Spleen (tissue), 11 donors: ENCODE measurements at regions not wholly inside any gene's neighbourhood (a gene's known extent, or its start where the extent isn't known, plus 50 kb on each side); places are given as distances from the start of the nearest gene placed in this dataset.

Source experiments
- DNase-seq: peaks from one replicate; pipeline ENCODE4 v3.0.0-alpha.2; 2020
- H3K27ac ChIP-seq, 8 donors: fragments of 200-600 bp; sonication (generic) in 7 of 8; 1 replicate in 4 of 8; 2 replicates in 4 of 8; pipeline versions ENCODE4 v1.5.0 to v1.8.0; 2016 to 2021; ENCODE audit warnings: inconsistent platforms in 4 of 8, mild to moderate bottlenecking in 4 of 8, moderate library complexity in 1 of 8
- H3K27me3 ChIP-seq, 7 donors: fragments of 200-600 bp; sonication (generic) in 6 of 7; replicated peaks in 1 of 7; 1 replicate in 4 of 7; 2 replicates in 3 of 7; pipeline versions ENCODE4 v1.5.0 to v1.8.0; 2016 to 2021; ENCODE audit warnings: inconsistent platforms in 3 of 7, mild to moderate bottlenecking in 1 of 7
- H3K36me3 ChIP-seq, 6 donors: fragments of 200-600 bp; sonication (generic) in 5 of 6; 1 replicate in 4 of 6; 2 replicates in 2 of 6; pipeline versions ENCODE4 v1.5.0 to v1.8.0; 2016 to 2021; ENCODE audit warnings: inconsistent platforms in 2 of 6
- H3K4me1 ChIP-seq, 6 donors: fragments of 200-600 bp; sonication (generic) in 5 of 6; 1 replicate in 3 of 6; 2 replicates in 3 of 6; pipeline versions ENCODE4 v1.5.0 to v1.8.0; 2016 to 2021; ENCODE audit warnings: inconsistent platforms in 3 of 6
- H3K4me3 ChIP-seq, 8 donors: fragments of 200-600 bp; sonication (generic) in 7 of 8; 1 replicate in 4 of 8; 2 replicates in 4 of 8; pipeline versions ENCODE4 v1.5.0 to v1.8.0; 2016 to 2021; ENCODE audit warnings: inconsistent platforms in 4 of 8, mild to moderate bottlenecking in 4 of 8, moderate library complexity in 2 of 8
- H3K9me3 ChIP-seq, 8 donors: fragments of 200-600 bp; sonication (generic) in 7 of 8; 1 replicate in 4 of 8; 2 replicates in 4 of 8; pipeline versions ENCODE4 v1.5.0 to v1.8.0; 2016 to 2021; ENCODE audit warnings: inconsistent platforms in 4 of 8
- CTCF ChIP-seq, 11 experiments: fragments of 200-600 bp in 7 of 11; fragments of 450-650 bp in 4 of 11; sonication (generic) in 4 of 11; IDR thresholded peaks in 8 of 11; conservative IDR thresholded peaks in 3 of 11; 1 replicate in 7 of 11; 2 replicates in 4 of 11; pipeline versions ENCODE4 v1.4.0 to v1.8.0; 2016 to 2021; ENCODE audit warnings: antibody characterized with exemption in 11 of 11, inconsistent platforms in 4 of 11, mild to moderate bottlenecking in 1 of 11
- POLR2A ChIP-seq, 3 donors: fragments of 450-650 bp; IDR thresholded peaks; one replicate each; pipeline ENCODE4 v1.5.1; 2017; ENCODE audit warnings: antibody characterized with exemption in 3 of 3, mild to moderate bottlenecking in 1 of 3
- POLR2AphosphoS5 ChIP-seq, 3 donors: sonication (generic); formaldehyde crosslinking; IDR thresholded peaks; one replicate each; pipeline ENCODE4 v1.5.1; 2017; ENCODE audit warnings: antibody characterized with exemption in 3 of 3
- WGBS, 5 donors: extraction: QIAGEN DNeasy Blood & Tissue Kit in 3 of 5; methylation state at CpG; one replicate each; pipeline versions ENCODE4 v1.1.5 to v1.1.7; 2013 to 2018; 5-methylcytosine and 5-hydroxymethylcytosine counted together
- intact Hi-C: fragments of 100-400 bp; cut with DNase I; formaldehyde crosslinking; loops from one replicate; pipeline ENCODE4 v1.15.0; 2023; ENCODE audit warnings: low total_unique reads
- donor health status: healthy with polysubstance abuse.
- donor health status: DM: no; HTN: no; CAD: no; lungs with moderate emphysema.
- donor health status: DM: no; HTN: no; CAD: no.
- donor health status: Bipolar disorder and iron deficiency.
- donor health status: healthy.
- donor health status: DM: no; HTN: no; CAD: no.
- donor health status: DM: yes; HTN: yes; CAD: no.

DNA sequence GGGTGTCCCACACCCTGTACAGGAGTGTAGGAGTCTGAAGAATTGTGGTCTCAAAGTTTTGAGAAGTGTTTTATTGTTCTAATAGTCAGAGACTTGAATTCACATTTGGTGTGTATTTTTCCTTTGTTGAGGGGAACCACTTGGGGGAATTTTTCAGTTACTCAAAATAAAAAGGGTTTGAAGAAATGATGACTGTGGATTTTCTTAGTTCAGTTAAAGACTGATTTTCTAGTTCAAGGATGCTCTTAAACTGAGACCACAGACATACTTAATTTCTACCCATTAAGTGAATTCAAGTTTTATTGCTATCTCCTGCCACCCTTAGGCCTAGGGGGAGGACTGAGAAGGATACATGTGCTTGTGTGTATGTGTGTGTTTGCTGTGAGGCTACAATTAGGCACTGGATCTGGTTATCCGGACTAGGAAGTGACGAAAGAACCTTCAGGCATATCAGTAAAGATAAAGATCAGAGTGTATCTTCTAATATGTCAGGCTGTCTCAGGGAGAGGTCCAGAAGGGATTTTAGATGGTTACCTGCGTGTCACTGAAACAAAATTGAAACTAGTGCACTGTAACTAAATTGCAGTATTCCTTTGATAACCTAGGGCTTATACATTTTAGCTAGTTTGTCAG lies 234.9 kb upstream of the DACH1 start:
- no peaks in the 10 kb centered on the region for H3K4me1 ChIP-seq
- TF ChIP-seq POLR2AphosphoS5 (IDR thresholded peaks at IDR 0.05), result no peak
- TF ChIP-seq CTCF (IDR thresholded peaks at IDR 0.05 in 8 of 11, conservative IDR thresholded peaks at IDR 0.05 in 3 of 11), result no peak
- no peak for TF ChIP-seq POLR2A (IDR thresholded peaks at IDR 0.05)
- no peaks in the 10 kb centered on the region for H3K36me3 ChIP-seq
- H3K4me3 ChIP-seq, result no peak overlapping the region
- H3K9me3 ChIP-seq, result peaks cover 0 to 4% (median under 1%) of the 10 kb centered on the region in 8 donors
- intact Hi-C loops, result no loop called here
- no peak overlapping the region for H3K27ac ChIP-seq
- WGBS, 5 donors, result 64 to 93% (median 74%) methylated on average over 3 of the region's 3 CpGs
- H3K27me3 ChIP-seq, result no peaks in the 10 kb centered on the region
- DNase-seq, result no peak

GRCh38 chr13:72100339-72100738 lies 233.3 kb upstream of the DACH1 start:
- Histone ChIP-seq H3K4me3 (no peak overlapping the region), H3K36me3 (no peaks in the 10 kb centered on the region), H3K9me3 (no peaks in the 10 kb centered on the region), H3K27me3 (no peaks in the 10 kb centered on the region), H3K4me1 (no peaks in the 10 kb centered on the region), H3K27ac (no peak overlapping the region)
- no peak for DNase-seq
- TF ChIP-seq POLR2A (IDR thresholded peaks at IDR 0.05), result no peak
- no peak for TF ChIP-seq CTCF (IDR thresholded peaks at IDR 0.05 in 8 of 11, conservative IDR thresholded peaks at IDR 0.05 in 3 of 11)
- TF ChIP-seq POLR2AphosphoS5 (IDR thresholded peaks at IDR 0.05), result no peak
- intact Hi-C loops, result no loop called here
- WGBS, 5 donors, result 43 to 79% (median 46%) methylated on average over 2 of the region's 2 CpGs

- intact Hi-C loops, result no loop called here
- Histone ChIP-seq H3K4me3 (no peak overlapping the region), H3K4me1 (no peaks in the 10 kb centered on the region)
Observed at GRCh38 chr13:72097568-72097967, 230.6 kb upstream of the DACH1 start.

DNA sequence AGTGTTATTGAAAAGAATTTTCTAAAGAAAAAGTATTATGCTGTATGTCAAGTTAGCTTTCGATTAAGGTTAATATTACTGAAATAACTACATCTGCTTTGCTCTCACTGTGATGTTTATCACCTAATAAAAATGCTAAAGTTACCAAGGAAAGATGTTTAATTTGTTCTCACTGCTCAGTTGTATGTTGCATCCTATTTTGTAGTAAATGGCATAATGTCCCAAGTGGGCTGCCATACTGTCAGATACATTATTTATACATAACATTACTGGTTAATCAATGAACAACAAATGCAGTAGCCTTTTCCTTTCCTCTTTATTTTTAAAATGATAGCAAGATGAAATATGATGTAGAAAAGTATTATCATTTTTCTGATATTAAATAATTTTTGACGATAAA lies 226.3 kb upstream of the DACH1 start:
- no peaks in the 10 kb centered on the region for H3K4me1 ChIP-seq
- H3K9me3 ChIP-seq, result no peaks in the 10 kb centered on the region
- H3K4me3 ChIP-seq, result no peak overlapping the region
- H3K36me3 ChIP-seq, result no peaks in the 10 kb centered on the region
- no peaks in the 10 kb centered on the region for H3K27me3 ChIP-seq
- H3K27ac ChIP-seq, result no peak overlapping the region
- whole genome bisulfite sequencing, 5 donors, result 89 to 94% (median 92%) methylated on average over 2 of the region's 2 CpGs
- intact Hi-C loops, result no loop called here
- TF ChIP-seq POLR2A (IDR thresholded peaks at IDR 0.05), result no peak
- TF ChIP-seq CTCF (IDR thresholded peaks at IDR 0.05 in 8 of 11, conservative IDR thresholded peaks at IDR 0.05 in 3 of 11), result no peak
- no peak for TF ChIP-seq POLR2AphosphoS5 (IDR thresholded peaks at IDR 0.05)
- no peak for DNase-seq

More at GRCh38 chr13:72097568-72097967, 230.6 kb upstream of the DACH1 start:
- Histone ChIP-seq H3K27ac (no peak overlapping the region), H3K9me3 (no peaks in the 10 kb centered on the region), H3K27me3 (no peaks in the 10 kb centered on the region), H3K36me3 (no peaks in the 10 kb centered on the region)
- DNase-seq, result no peak
- no peak for TF ChIP-seq POLR2A (IDR thresholded peaks at IDR 0.05)
- TF ChIP-seq POLR2AphosphoS5 (IDR thresholded peaks at IDR 0.05), result no peak
- TF ChIP-seq CTCF (IDR thresholded peaks at IDR 0.05 in 8 of 11, conservative IDR thresholded peaks at IDR 0.05 in 3 of 11), result no peak
